H1 (cell line): ENCODE measurements at regions not wholly inside any gene's neighbourhood (a gene's known extent, or its start where the extent isn't known, plus 50 kb on each side); places are given as distances from the start of the nearest gene placed in this dataset.

Experiments used
- CHD2 ChIP-seq: IDR thresholded peaks from 2 replicates; pipeline ENCODE4 v1.6.1; 2012; ENCODE audit warnings: low read length, improper control_type of control experiment
- NRF1 ChIP-seq: IDR thresholded peaks from 2 replicates; pipeline ENCODE4 v1.6.1; 2011; ENCODE audit warnings: mild to moderate bottlenecking, low read depth, low read length, improper control_type of control experiment
- RXRA ChIP-seq: IDR thresholded peaks from 2 replicates; pipeline ENCODE4 v1.6.1; 2011; ENCODE audit warnings: low read depth, mild to moderate bottlenecking, low read length, moderate library complexity; ENCODE audit not compliant: insufficient read depth

- TF ChIP-seq RXRA (no peak), CHD2 (no peak), NRF1 (no peak)
Observed at GRCh38 chr6:14243597-14243996, 126.0 kb downstream of the CD83 start (continued).
